Type B pancreatic cell (in vitro differentiated cells): ENCODE measurements at regions not wholly inside any gene's neighbourhood (a gene's known extent, or its start where the extent isn't known, plus 50 kb on each side); places are given as distances from the start of the nearest gene placed in this dataset.

ENCODE experiments used
- DNase-seq: peaks from one replicate; pipeline ENCODE4 v3.0.0; 2021; ENCODE audit warnings: mixed read lengths; ENCODE audit not compliant: unreplicated experiment; ENCODE audit errors: extremely low spot score
- H3K27ac Mint-ChIP-seq: 2 replicates; pipeline ENCODE4 v1.8.0; 2021; ENCODE audit warnings: mild to moderate bottlenecking, mixed read lengths
- H3K27me3 Mint-ChIP-seq: 2 replicates; pipeline ENCODE4 v1.8.0; 2021; ENCODE audit warnings: mixed read lengths
- H3K36me3 Mint-ChIP-seq: 2 replicates; pipeline ENCODE4 v1.8.0; 2021; ENCODE audit warnings: mixed read lengths
- H3K4me1 Mint-ChIP-seq: one replicate; pipeline ENCODE4 v1.8.0; 2021; ENCODE audit warnings: mixed read lengths; ENCODE audit not compliant: unreplicated experiment
- H3K4me3 Mint-ChIP-seq: 2 replicates; pipeline ENCODE4 v1.8.0; 2021; ENCODE audit warnings: mild to moderate bottlenecking, mixed read lengths
- H3K9me3 Mint-ChIP-seq: 2 replicates; pipeline ENCODE4 v1.8.0; 2021; ENCODE audit warnings: mixed read lengths
- TF ChIP-seq, protein P1 (sequence below): fragments of 200-600 bp; sonication (generic); conservative IDR thresholded peaks from 2 replicates; pipeline ENCODE4 v1.5.0; 2021; ENCODE audit warnings: antibody characterized with exemption, mild to moderate bottlenecking

DNA sequence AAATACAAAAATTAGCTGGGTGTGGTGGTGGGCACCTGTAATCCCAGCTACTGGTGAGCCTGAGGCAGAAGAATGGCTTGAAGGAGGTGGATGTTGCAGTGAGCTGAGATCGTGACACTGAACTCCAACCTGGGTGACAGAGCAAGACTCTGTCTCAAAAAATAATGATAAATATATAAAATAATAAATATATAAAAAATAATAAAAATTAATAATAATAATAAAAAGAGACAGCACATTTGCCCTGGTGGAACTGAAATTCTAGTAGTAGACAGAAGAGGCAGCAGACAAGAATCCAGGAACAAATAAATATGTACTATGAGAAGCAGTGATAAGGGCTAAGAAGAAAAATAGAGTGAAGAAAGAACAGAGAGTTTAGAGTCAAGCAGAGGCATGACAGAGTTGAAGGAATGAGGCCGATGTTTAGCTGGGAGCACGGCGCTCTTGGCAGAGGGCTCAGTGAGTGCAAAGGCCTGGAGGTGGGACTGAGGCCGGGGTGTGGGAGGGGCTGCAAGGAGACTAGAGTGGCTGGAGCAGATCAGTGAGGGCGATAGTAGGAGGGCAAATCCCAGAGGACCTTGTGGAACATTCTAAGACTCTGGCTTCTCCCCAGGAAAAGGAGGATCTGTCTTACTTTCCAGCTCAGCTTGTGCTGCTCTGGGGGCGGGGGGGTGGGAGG, 410.3 kb downstream of the MN1 start:
- TF ChIP-seq, protein P1, sequence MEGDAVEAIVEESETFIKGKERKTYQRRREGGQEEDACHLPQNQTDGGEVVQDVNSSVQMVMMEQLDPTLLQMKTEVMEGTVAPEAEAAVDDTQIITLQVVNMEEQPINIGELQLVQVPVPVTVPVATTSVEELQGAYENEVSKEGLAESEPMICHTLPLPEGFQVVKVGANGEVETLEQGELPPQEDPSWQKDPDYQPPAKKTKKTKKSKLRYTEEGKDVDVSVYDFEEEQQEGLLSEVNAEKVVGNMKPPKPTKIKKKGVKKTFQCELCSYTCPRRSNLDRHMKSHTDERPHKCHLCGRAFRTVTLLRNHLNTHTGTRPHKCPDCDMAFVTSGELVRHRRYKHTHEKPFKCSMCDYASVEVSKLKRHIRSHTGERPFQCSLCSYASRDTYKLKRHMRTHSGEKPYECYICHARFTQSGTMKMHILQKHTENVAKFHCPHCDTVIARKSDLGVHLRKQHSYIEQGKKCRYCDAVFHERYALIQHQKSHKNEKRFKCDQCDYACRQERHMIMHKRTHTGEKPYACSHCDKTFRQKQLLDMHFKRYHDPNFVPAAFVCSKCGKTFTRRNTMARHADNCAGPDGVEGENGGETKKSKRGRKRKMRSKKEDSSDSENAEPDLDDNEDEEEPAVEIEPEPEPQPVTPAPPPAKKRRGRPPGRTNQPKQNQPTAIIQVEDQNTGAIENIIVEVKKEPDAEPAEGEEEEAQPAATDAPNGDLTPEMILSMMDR: no peak
- Mint-ChIP-seq H3K27ac (no peak overlapping the region), H3K4me3 (no peak overlapping the region), H3K4me1 (peaks cover 33% of the 10 kb centered on the region), H3K36me3 (no peaks in the 10 kb centered on the region), H3K27me3 (peaks cover 29% of the 10 kb centered on the region), H3K9me3 (no peaks in the 10 kb centered on the region)
- DNase-seq: no peak

GRCh38 chr22:27393371-27393770, 408.2 kb downstream of the MN1 start:
- H3K36me3 Mint-ChIP-seq: no peaks in the 10 kb centered on the region
- peaks cover 24% of the 10 kb centered on the region for H3K27me3 Mint-ChIP-seq
- no peak overlapping the region for H3K27ac Mint-ChIP-seq
- TF ChIP-seq, protein P1: no peak
- H3K9me3 Mint-ChIP-seq: no peaks in the 10 kb centered on the region
- no peak for DNase-seq
- H3K4me1 Mint-ChIP-seq: peaks cover 22% of the 10 kb centered on the region
- H3K4me3 Mint-ChIP-seq: no peak overlapping the region

DNA sequence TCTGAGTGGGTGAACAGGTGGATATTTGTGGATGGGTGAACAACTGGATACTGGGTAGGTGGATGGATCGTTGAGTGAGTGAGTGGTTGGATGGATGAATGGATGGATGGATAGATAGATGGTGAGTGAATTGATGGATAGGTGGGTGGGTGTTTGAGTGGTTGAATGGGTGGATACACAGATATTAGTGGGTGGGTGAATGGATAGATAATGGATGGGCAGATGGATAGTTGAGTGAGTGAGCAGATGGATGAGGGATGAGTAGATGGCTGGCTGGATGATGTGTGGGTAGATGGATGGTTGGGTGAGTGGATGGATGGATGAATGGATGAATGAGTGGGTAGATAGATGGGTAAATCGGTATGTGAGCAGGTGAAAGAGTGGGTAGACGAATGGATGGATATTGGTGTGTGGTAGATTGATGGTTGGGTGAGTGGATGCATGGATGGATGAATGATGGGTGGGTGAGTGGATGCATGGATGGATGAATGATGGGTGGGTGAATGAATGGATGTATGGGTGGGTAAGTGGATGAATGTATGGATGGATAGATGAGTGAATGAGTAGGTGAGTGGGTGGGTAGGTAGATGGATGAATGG, 406.7 kb downstream of the MN1 start:
- Mint-ChIP-seq H3K4me3 (no peak overlapping the region), H3K27me3 (peaks cover 23% of the 10 kb centered on the region), H3K27ac (no peak overlapping the region), H3K9me3 (no peaks in the 10 kb centered on the region), H3K36me3 (no peaks in the 10 kb centered on the region), H3K4me1 (peaks cover 17% of the 10 kb centered on the region)
- DNase-seq: no peak
- TF ChIP-seq, protein P1: no peak

DNA sequence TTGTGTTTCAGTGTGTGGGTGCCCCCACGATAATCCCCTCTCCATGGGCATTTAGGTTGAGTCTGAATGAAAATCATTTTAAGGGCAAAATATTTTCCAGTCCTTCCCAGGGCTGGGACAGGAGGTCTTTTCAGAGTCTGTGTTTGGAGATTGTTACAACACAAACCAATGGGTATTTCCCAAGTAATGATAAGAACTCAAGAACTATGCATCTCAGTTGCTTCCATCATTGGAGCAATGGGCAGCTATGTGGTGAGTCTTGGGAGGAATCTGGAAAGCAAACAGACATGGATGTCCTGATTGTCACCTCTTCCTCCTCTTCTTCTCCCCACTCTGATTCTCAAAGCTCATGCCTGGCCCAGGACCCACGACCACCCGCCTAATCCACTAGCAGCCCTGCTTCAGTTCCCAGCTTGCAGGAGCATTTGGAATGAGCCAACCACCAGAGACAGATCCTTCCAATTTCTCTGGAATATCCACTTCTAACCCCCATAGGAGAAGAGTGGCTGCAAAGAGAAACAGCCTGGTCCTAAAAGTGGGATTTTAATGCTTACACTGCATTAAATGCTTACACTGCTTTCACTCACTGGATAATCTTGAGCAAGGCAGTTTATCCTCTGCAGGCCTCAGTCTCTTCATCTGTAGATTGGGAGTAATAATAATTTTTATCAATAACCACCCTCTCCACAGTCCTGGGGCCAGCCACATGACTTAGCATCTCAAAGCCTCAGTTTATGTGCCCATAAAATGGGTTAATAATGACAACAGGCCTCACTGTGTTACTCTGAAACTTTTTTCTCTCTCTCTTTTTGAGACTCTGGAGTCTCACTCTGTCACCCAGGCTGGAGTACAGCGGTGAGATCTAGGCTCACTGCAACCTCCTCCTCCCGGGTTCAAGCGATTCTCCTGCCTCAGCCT, 404.3 kb downstream of the MN1 start:
- no peaks in the 10 kb centered on the region for H3K36me3 Mint-ChIP-seq
- DNase-seq: no peak
- no peaks in the 10 kb centered on the region for H3K9me3 Mint-ChIP-seq
- H3K4me1 Mint-ChIP-seq: peaks cover 7% of the 10 kb centered on the region
- H3K27ac Mint-ChIP-seq: no peak overlapping the region
- TF ChIP-seq, protein P1: no peak
- H3K4me3 Mint-ChIP-seq: no peak overlapping the region
- peaks cover 14% of the 10 kb centered on the region for H3K27me3 Mint-ChIP-seq

DNA sequence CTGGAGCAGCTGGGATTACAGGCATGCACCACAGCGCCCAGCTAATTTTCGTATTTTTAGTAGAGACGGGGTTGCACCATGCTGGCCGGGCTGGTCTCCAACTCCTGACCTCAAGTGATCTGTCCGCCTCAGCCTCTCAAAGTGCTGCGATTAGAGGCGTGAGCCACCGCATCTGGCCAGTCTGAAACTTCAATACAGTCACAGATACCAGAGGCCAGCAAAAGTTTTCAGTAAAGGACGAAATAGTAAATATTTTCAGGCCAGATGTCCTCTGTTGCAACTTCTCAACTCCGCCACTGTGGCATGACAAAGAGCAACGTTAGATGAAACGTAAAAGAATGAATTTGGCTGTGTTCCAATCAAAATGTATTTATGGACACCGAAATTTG, 403.6 kb downstream of the MN1 start:
- H3K36me3 Mint-ChIP-seq: no peaks in the 10 kb centered on the region
- TF ChIP-seq, protein P1: no peak
- no peak for DNase-seq
- H3K4me3 Mint-ChIP-seq: no peak overlapping the region
- H3K9me3 Mint-ChIP-seq: no peaks in the 10 kb centered on the region
- no peak overlapping the region for H3K27ac Mint-ChIP-seq
- H3K27me3 Mint-ChIP-seq: peaks cover 16% of the 10 kb centered on the region
- peaks cover 7% of the 10 kb centered on the region for H3K4me1 Mint-ChIP-seq
